Subcutaneous abdominal adipose tissue (tissue), 5 donors: ENCODE measurements at regions not wholly inside any gene's neighbourhood (a gene's known extent, or its start where the extent isn't known, plus 50 kb on each side); places are given as distances from the start of the nearest gene placed in this dataset.
"Not testable (repeated sequence)": the region's sequence is repeated elsewhere in the genome, so short reads cannot be mapped to it uniquely, and the experiment has no call there.

Experiments used
- H3K27ac ChIP-seq: one replicate; pipeline ENCODE4 v1.7.0; 2013; ENCODE audit warnings: low read depth, mild to moderate bottlenecking, inconsistent platforms, low read length, moderate library complexity
- H3K27me3 ChIP-seq, 5 donors: one replicate each; pipeline ENCODE4 v1.7.0; 2013; ENCODE audit warnings: low read length in 5 of 5, inconsistent platforms in 1 of 5; ENCODE audit not compliant: control insufficient read depth in 5 of 5, insufficient read depth in 4 of 5
- H3K36me3 ChIP-seq, 5 donors: one replicate each; pipeline ENCODE4 v1.7.0; 2013; ENCODE audit warnings: low read length in 5 of 5; ENCODE audit not compliant: control insufficient read depth in 5 of 5, insufficient read depth in 5 of 5
- H3K4me1 ChIP-seq, 5 donors: one replicate each; pipeline ENCODE4 v1.7.0; 2013; ENCODE audit warnings: low read length in 5 of 5, mild to moderate bottlenecking in 3 of 5, moderate library complexity in 1 of 5; ENCODE audit not compliant: control insufficient read depth in 5 of 5, insufficient read depth in 5 of 5
- H3K4me3 ChIP-seq, 5 donors: one replicate each; pipeline ENCODE4 v1.7.0; 2013; ENCODE audit warnings: low read length in 5 of 5, low read depth in 1 of 5
- H3K9ac ChIP-seq, 5 donors: one replicate each; pipeline ENCODE4 v1.7.0; 2013; ENCODE audit warnings: low read length in 5 of 5, mild to moderate bottlenecking in 4 of 5, moderate library complexity in 3 of 5
- H3K9me3 ChIP-seq, 5 donors: one replicate each; pipeline ENCODE4 v1.7.0; 2013; ENCODE audit warnings: low read length in 5 of 5; ENCODE audit not compliant: control insufficient read depth in 5 of 5
- donor health status: healthy.
- donor health status: healthy.
- donor health status: healthy.
- donor health status: healthy.
- donor health status: healthy.

GRCh38 chr12:126963825-126964224, 1303.1 kb upstream of the TMEM132C start:
- H3K27ac ChIP-seq: no peak overlapping the region
- peaks cover 0 to 8% (median 0%) of the 10 kb centered on the region in 5 donors for H3K4me1 ChIP-seq
- no peaks in the 10 kb centered on the region for H3K27me3 ChIP-seq
- no peak overlapping the region for H3K9ac ChIP-seq
- H3K4me3 ChIP-seq: no peak overlapping the region
- H3K36me3 ChIP-seq: no peaks in the 10 kb centered on the region
- H3K9me3 ChIP-seq: peaks cover 0 to 5% (median 0%) of the 10 kb centered on the region in 5 donors

DNA sequence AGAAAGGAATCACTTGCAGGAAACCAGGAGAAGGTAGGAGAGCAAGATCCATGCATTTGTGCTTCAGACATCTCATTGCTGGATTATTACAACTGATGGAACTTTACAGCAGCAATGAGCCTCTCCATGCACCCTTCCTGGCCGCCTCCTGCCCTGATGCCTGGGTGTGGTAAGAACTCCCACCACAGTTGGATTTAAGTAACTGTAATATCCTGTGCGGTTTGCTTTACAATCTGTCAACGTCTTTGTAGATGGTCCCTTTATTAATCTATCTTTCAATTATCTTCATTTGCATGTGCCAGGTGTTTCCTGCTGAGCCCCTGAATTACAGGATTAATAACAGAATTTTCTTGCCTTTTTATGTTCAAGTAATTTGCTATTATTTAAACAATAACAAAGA, 1300.5 kb upstream of the TMEM132C start:
- H3K4me1 ChIP-seq: peaks cover 0 to 2% (median 0%) of the 10 kb centered on the region in 5 donors

GRCh38 chr12:126967152-126967551, 1299.8 kb upstream of the TMEM132C start:
- Histone ChIP-seq H3K4me1 (peaks cover 0 to 2% (median 0%) of the 10 kb centered on the region in 5 donors), H3K9ac (no peak overlapping the region), H3K27ac (no peak overlapping the region), H3K4me3 (no peak overlapping the region), H3K27me3 (no peaks in the 10 kb centered on the region), H3K9me3 (peaks cover 0 to 5% (median 0%) of the 10 kb centered on the region in 5 donors), H3K36me3 (no peaks in the 10 kb centered on the region)

More for the DNA sequence above, 1300.5 kb upstream of the TMEM132C start:
- Histone ChIP-seq H3K9ac (no peak overlapping the region), H3K36me3 (no peaks in the 10 kb centered on the region), H3K9me3 (peaks cover 0 to 5% (median 0%) of the 10 kb centered on the region in 5 donors), H3K27ac (no peak overlapping the region), H3K27me3 (no peaks in the 10 kb centered on the region), H3K4me3 (no peak overlapping the region)

DNA sequence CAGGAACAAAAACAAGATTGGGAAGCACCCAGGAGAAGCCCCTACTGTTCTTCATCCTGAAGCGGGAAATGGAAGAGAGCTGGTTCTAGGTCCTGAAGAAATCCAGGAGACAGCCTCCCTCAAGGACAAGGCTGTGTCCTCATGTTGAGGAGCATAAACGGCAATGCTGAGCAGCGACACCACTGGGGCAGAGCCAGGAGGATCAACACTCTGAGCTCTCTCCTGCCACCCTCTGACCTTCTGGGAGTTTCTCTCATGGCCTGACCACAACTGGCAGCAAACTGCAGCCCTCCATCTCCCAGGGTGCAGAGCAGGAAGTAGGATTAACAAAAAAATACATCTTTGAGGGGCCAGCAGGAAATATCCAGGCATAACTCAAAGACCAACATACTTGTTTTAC, 1292.2 kb upstream of the TMEM132C start:
- Histone ChIP-seq H3K9me3 (no peaks in the 10 kb centered on the region), H3K9ac (no peak overlapping the region), H3K27ac (no peak overlapping the region), H3K4me3 (no peak overlapping the region), H3K27me3 (no peaks in the 10 kb centered on the region), H3K36me3 (no peaks in the 10 kb centered on the region), H3K4me1 (no peaks in the 10 kb centered on the region)

GRCh38 chr12:126976579-126976978, 1290.4 kb upstream of the TMEM132C start:
- H3K4me1 ChIP-seq: no peaks in the 10 kb centered on the region
- no peak overlapping the region for H3K4me3 ChIP-seq
- H3K27me3 ChIP-seq: no peaks in the 10 kb centered on the region
- H3K27ac ChIP-seq: no peak overlapping the region
- H3K36me3 ChIP-seq: no peaks in the 10 kb centered on the region
- no peak overlapping the region for H3K9ac ChIP-seq
- no peaks in the 10 kb centered on the region for H3K9me3 ChIP-seq

- H3K9me3 ChIP-seq, H3K36me3 ChIP-seq, H3K27ac ChIP-seq, H3K4me3 ChIP-seq, H3K9ac ChIP-seq, H3K27me3 ChIP-seq, H3K4me1 ChIP-seq: not testable (repeated sequence)
These were observed 1287.4 kb upstream of the TMEM132C start for GRCh38 chr12:126979564-126979963.

GRCh38 chr12:126982707-126983106, 1284.3 kb upstream of the TMEM132C start:
- Histone ChIP-seq H3K36me3 (no peaks in the 10 kb centered on the region), H3K27me3 (no peaks in the 10 kb centered on the region), H3K9me3 (peaks cover 0 to 5% (median 0%) of the 10 kb centered on the region in 5 donors), H3K4me3 (no peak overlapping the region), H3K27ac (no peak overlapping the region), H3K4me1 (no peaks in the 10 kb centered on the region), H3K9ac (no peak overlapping the region)

GRCh38 chr12:126983735-126984134, 1283.2 kb upstream of the TMEM132C start:
- not testable (repeated sequence) for H3K9ac ChIP-seq, H3K27ac ChIP-seq, H3K36me3 ChIP-seq, H3K27me3 ChIP-seq, H3K4me3 ChIP-seq, H3K4me1 ChIP-seq, H3K9me3 ChIP-seq

GRCh38 chr12:126985663-126986062, 1281.3 kb upstream of the TMEM132C start:
- not testable (repeated sequence) for H3K4me3 ChIP-seq, H3K27ac ChIP-seq, H3K9ac ChIP-seq, H3K27me3 ChIP-seq, H3K9me3 ChIP-seq, H3K36me3 ChIP-seq, H3K4me1 ChIP-seq

DNA sequence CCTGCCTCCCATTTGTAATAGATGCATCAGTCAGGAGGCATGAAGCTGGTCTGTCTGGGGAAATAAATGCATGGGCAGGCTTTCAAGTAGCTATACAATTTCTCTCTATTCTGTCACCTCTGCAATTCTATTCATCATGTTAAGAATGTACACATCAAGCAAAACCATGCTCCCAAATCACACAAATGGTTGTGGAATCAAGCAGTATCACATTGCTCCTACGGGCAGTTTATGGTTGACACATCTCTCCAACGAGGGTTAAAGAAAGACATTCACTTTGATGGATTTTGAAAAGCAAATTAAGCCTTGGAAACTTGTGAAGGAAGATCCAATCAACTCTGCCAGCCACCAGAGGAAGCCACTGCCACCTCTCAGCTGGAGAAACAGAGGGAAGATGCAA, 1277.4 kb upstream of the TMEM132C start:
- Histone ChIP-seq H3K36me3 (no peaks in the 10 kb centered on the region), H3K4me3 (no peak overlapping the region), H3K27ac (no peak overlapping the region), H3K9me3 (peaks cover 0 to 1% (median 0%) of the 10 kb centered on the region in 5 donors), H3K27me3 (no peaks in the 10 kb centered on the region), H3K4me1 (no peaks in the 10 kb centered on the region), H3K9ac (no peak overlapping the region)

GRCh38 chr12:126993898-126994297, 1273.1 kb upstream of the TMEM132C start:
- H3K4me3 ChIP-seq: no peak overlapping the region
- no peaks in the 10 kb centered on the region for H3K4me1 ChIP-seq
- H3K9ac ChIP-seq: no peak overlapping the region
- no peak overlapping the region for H3K27ac ChIP-seq
- H3K27me3 ChIP-seq: peaks cover 0 to 3% (median 0%) of the 10 kb centered on the region in 5 donors
- no peaks in the 10 kb centered on the region for H3K36me3 ChIP-seq
- no peaks in the 10 kb centered on the region for H3K9me3 ChIP-seq
